IPS-NIHi7 (cell line): ENCODE measurements at regions not wholly inside any gene's neighbourhood (a gene's known extent, or its start where the extent isn't known, plus 50 kb on each side); places are given as distances from the start of the nearest gene placed in this dataset.
"Not testable (repeated sequence)": the region's sequence is repeated elsewhere in the genome, so short reads cannot be mapped to it uniquely, and the experiment has no call there.

Source experiments
- DNase-seq: peaks from one replicate; pipeline ENCODE4 v3.0.0; 2012; ENCODE audit warnings: mixed read lengths; ENCODE audit errors: extremely low spot score

- no peak for DNase-seq
Observed at GRCh38 chr6:120357447-120357846, 976.8 kb downstream of the TBC1D32 start.

- DNase-seq: no peak
Observed at GRCh38 chr6:120355822-120356221, 978.5 kb downstream of the TBC1D32 start.

DNA sequence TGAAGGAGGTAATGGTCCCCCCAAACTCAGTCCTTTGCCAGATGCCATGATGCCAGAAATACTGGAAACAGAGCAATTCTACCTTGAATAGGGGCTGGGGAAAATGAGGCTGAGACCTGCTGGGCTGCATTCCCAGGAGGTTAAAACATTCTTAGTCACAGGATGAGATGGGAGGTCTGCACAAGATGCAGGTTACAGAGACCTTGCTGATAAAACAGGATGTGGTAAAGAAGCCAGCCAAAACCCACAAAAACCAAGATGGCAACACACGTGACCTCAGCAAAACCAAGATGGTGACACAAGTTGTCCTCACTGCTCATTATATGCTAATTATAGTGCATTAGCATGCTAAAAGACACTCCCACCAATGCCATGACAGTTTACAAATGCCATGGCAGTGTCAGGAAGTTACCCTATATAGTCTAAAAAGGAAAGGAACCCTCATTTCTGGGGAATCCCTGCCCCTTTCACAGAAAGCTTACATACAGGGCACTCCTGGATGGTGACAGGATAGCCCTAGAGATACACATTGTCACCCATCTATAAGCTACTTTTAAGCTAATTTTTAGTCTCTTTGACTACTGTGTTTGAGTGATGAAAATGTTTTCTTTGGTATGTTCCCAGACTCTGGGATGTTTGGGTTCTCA is 979.7 kb downstream of the TBC1D32 start:
- DNase-seq: no peak

- no peak for DNase-seq
Observed at GRCh38 chr6:120352491-120352890, 981.8 kb downstream of the TBC1D32 start.

- no peak for DNase-seq
Observed at GRCh38 chr6:120348926-120349325, 985.4 kb downstream of the TBC1D32 start.

- DNase-seq: no peak
Observed at GRCh38 chr6:120328521-120328920, 979.0 kb upstream of the MAN1A1 start.

GRCh38 chr6:120320481-120321162 is 971.1 kb upstream of the MAN1A1 start:
- no peak for DNase-seq

GRCh38 chr6:120304223-120304622 is 954.7 kb upstream of the MAN1A1 start:
- DNase-seq: no peak

GRCh38 chr6:120303527-120303926 is 954.0 kb upstream of the MAN1A1 start:
- no peak for DNase-seq

DNA sequence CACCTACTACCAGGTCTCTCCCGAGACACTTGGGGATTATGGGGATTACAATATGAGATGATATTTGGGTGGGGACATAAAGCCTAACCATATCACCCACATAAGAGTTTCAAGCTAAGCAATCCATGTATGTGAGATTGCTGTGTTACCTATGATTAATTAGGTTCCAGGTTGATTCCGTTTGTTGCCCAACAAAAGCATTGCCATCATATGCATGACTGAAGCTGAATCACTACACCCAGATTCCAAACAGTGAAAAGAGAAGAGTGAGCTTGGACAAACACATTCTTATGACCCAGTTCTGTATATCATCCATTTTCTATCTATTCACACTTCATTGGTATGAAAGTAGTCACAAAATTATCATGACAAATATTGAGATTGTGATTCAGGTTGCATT is 952.5 kb upstream of the MAN1A1 start:
- no peak for DNase-seq

DNA sequence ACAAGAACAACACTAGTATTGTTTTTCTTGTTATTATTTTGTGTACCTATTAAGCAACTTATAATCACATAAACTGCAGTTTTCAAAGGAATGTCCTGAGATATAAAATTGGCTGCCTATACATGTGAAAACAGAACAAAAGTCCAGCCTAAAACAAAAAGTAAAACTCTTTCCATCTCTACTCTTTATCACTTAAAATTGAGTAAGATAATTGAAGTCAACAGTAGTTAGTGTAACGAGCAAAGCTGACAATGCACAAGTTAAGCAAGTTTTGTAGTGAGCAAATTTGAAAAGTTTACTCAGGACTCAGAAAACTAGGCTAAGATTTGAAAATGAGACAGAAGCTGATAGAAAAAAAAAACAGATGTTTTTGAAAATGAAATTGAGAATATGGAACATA is 941.4 kb upstream of the MAN1A1 start:
- DNase-seq: no peak

GRCh38 chr6:120282005-120282404 is 932.4 kb upstream of the MAN1A1 start:
- no peak for DNase-seq

DNA sequence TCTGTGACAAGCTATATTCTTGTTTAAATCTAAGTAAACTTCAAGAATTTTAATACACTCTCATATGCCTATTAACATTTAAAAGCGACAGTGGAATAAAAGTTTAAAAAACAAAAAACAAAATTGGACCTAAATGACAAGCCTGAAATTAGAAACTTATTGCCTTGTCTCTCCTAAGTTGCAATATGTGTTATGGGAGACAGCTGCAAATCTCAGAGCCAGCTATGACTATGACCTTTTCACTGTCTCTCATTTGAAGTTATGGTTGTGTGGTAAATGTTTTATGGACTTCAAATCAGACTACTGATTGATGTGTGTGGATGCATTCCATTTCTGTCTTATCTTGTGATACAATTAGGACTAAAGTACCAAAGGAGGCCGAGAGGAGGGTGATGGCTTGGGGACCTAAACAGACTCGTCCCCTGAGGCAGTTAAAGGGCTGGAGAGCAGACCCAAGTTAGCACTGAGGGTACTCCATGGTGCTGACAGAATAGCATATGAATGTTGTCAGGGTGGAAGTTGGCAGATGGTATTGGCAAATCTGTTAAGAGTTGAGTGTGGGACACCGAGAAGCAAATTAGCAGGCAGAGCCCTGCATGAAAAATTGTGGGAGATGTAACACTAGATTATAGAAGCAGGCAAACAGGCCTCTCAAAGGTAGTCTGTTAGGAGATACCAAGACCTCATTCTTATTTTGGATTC is 930.1 kb upstream of the MAN1A1 start:
- no peak for DNase-seq

DNA sequence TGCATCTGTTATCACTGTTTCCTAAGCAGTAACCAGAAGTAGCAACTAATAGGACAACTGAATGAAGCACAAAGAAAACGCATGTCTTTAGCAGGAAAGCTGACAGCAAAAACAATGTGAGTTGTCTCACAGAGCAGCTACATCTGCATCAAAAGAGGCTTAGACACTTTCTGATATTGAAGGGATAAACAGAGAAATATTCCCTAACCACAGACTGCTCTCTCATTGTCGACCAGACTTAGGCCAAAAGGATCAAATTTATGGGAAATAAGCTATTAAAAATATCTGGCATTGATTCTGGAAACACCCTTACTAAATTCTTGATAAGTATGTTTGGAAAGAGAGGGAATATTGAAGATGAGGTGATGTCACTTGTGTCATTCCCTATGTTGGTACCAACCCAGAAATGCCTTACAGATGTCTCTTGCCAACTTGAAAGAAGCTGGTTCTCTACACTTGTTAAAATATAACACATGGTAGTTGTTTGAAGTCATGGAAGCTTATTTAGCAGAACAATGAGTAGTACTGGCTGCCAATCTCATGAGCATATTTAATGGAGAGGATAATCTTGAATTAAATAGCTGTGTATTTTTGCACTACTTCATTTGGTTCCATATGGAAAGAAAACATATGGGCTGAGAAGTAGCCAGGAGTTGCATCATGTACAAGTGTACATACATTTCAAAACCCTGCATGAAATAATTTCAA is 929.3 kb upstream of the MAN1A1 start:
- DNase-seq: no peak

- DNase-seq: no peak
Observed at GRCh38 chr6:120274547-120274946, 925.0 kb upstream of the MAN1A1 start.

DNA sequence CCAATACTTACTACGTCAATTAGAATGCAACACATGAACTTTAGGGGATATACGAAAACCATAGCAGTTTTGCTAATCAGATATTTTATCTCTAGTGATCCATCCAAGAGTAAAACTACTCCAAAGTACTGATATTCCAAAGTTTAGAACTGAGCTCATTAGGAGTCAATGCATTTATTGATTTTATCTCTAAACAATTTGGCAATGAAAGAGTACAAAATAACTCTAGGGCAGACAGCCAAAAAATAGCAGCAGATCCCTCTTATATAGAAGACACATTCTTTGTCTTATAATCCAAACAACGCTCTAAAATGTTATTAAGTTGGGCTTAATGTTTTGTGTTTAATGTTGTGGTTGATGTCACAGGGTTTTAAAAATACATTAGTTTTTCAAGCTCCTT is 923.9 kb upstream of the MAN1A1 start:
- no peak for DNase-seq

DNA sequence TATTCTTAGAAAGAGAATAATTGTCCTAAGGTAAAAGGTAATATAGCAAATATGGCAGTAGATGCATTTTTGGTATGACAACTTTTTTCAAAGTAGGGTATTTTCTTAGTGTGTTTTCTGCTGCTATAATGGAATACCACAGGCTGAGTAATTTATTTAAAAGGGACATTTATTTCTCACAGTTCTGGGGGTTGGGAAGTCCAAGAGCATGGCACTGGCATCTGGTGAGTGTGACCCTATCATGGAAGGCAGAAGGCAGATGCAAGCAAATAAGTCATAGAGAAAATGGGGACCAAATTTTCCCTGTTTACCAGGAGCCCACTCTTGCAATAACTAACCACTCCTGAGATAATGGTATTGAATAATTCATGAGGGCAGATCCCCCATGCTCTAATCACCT is 922.5 kb upstream of the MAN1A1 start:
- DNase-seq: no peak

DNA sequence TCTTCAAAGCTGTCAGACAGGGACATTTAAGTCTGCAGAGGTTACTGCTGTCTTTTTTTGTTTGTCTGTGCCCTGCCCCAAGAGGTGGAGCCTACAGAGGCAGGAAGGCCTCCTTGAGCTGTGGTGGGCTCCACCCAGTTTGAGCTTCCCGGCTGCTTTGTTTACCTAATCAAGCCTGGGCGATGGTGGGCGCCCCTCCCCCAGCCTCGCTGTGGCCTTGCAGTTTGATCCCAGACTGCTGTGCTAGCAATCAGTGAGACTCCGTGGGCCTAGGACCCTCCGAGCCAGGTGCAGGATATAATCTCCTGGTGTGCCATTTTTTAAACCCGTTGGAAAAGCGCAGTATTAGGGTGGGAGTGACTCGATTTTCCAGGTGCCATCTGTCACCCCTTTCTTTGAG is 918.7 kb upstream of the MAN1A1 start:
- not testable (repeated sequence) for DNase-seq

- DNase-seq: no peak
Observed at GRCh38 chr6:120262354-120262753, 912.8 kb upstream of the MAN1A1 start.

GRCh38 chr6:120260636-120261035 is 911.1 kb upstream of the MAN1A1 start:
- DNase-seq: no peak

- no peak for DNase-seq
Observed at GRCh38 chr6:120254651-120255050, 905.1 kb upstream of the MAN1A1 start.

- no peak for DNase-seq
Observed at GRCh38 chr6:120248451-120248850, 898.9 kb upstream of the MAN1A1 start.
